K562 (cell line): ENCODE measurements at regions not wholly inside any gene's neighbourhood (a gene's known extent, or its start where the extent isn't known, plus 50 kb on each side); places are given as distances from the start of the nearest gene placed in this dataset.

Experiments
- ATAC-seq: fragments of 200-7000 bp; cut with Tn5 transposase; 3 replicates; pipeline ENCODE4 v1.9.1; 2020; ENCODE audit warnings: moderate library complexity
- BruUV-seq: library from RNA; stranded (reverse); fragments of 400-500 nt; replicated peaks from 2 replicates; lab custom pipeline; 2021; lab: Mats Ljungman, UMichigan
- CTCF ChIA-PET: fragments of 300-600 bp; formaldehyde crosslinking; extraction: SDS; loops from one replicate; lab custom pipeline; 2021; ENCODE audit warnings: low intra/inter-chr PET ratio; lab: Yijun Ruan, JAX
- POLR2A ChIA-PET: fragments of 300-600, 350-650 bp; sonication (Branson Sonifier 250); formaldehyde crosslinking; extraction: SDS; loops from one replicate; lab custom pipeline; 2021; ENCODE audit warnings: antibody characterized with exemption, inconsistent platforms; lab: Yijun Ruan, JAX
- DNase-seq, 4 experiments: peaks; one replicate each; pipeline versions ENCODE4 v3.0.0 to v3.0.0-alpha.2; 2011 to 2018; ENCODE audit warnings: low spot score in 3 of 4, mixed read lengths in 3 of 4; ENCODE audit errors: extremely low read depth in 1 of 4
- FAIRE-seq: peaks from 2 replicates; lab custom pipeline; 2011; peaks lifted over from hg19 to GRCh38; lab: Jason Lieb, UNC
- H2AFZ ChIP-seq: 2 replicates; pipeline ENCODE4 v1.6.0; 2011; ENCODE audit warnings: low read depth, low read length, control low read depth, inconsistent platforms
- H3K27ac ChIP-seq: fragments of 200-600 bp; 3 replicates; pipeline ENCODE4 v1.8.0; 2011; ENCODE audit warnings: low read depth, mild to moderate bottlenecking, control low read depth, inconsistent platforms, low read length, moderate library complexity, mixed read lengths; ENCODE audit errors: extremely low read depth
- H3K27me3 ChIP-seq, 2 experiments: fragments of 300-600 bp in 1 of 2; 2 replicates in 1 of 2; 3 replicates in 1 of 2; pipeline versions ENCODE4 v1.6.0 to v1.8.0; 2011; ENCODE audit warnings: inconsistent platforms in 2 of 2, low read length in 2 of 2, mild to moderate bottlenecking in 1 of 2, mixed read lengths in 1 of 2, moderate library complexity in 1 of 2; ENCODE audit not compliant: control insufficient read depth in 2 of 2, insufficient read depth in 2 of 2
- H3K36me3 ChIP-seq: fragments of 300-600 bp; 3 replicates; pipeline ENCODE4 v1.8.0; 2011; ENCODE audit warnings: mild to moderate bottlenecking, low read length, inconsistent platforms; ENCODE audit not compliant: control insufficient read depth, insufficient read depth
- H3K4me1 ChIP-seq, 2 experiments: fragments of 200-600 bp in 1 of 2; replicated peaks in 1 of 2; 2 replicates in 1 of 2; 3 replicates in 1 of 2; pipeline versions ENCODE4 v1.5.1 to v1.8.0; 2011; ENCODE audit warnings: inconsistent platforms in 2 of 2, low read length in 2 of 2, mild to moderate bottlenecking in 1 of 2, mixed read lengths in 1 of 2, moderate library complexity in 1 of 2; ENCODE audit not compliant: control insufficient read depth in 2 of 2, insufficient read depth in 2 of 2
- H3K4me2 ChIP-seq: 2 replicates; pipeline ENCODE4 v1.6.1; 2011; ENCODE audit warnings: low read length, control low read depth, inconsistent platforms, mixed read lengths; ENCODE audit not compliant: insufficient read depth
- H3K4me3 ChIP-seq: fragments of 200-600 bp; sonication (generic), shearing (Covaris generic); 2 replicates; pipeline ENCODE4 v1.5.1; 2016; ENCODE audit warnings: control low read depth, inconsistent platforms
- H3K79me2 ChIP-seq: fragments of 200-600 bp; 3 replicates; pipeline ENCODE4 v1.8.0; 2011; ENCODE audit warnings: low read length, inconsistent platforms; ENCODE audit not compliant: control insufficient read depth, insufficient read depth
- H3K9ac ChIP-seq, 2 experiments: 2 replicates each; pipeline versions ENCODE4 v1.6.0 to v1.6.1; 2011; ENCODE audit warnings: low read depth in 2 of 2, low read length in 2 of 2, control low read depth in 1 of 2, inconsistent platforms in 1 of 2, mild to moderate bottlenecking in 1 of 2, mixed read lengths in 1 of 2; ENCODE audit not compliant: insufficient read depth in 1 of 2
- H3K9me1 ChIP-seq: one replicate; pipeline ENCODE4 v1.6.0; 2011; ENCODE audit warnings: inconsistent platforms, mild to moderate bottlenecking, low read length, moderate library complexity; ENCODE audit not compliant: control insufficient read depth, insufficient read depth
- H3K9me3 ChIP-seq: replicated peaks from 2 replicates; pipeline ENCODE4 v1.5.1; 2011; ENCODE audit warnings: low read depth, low read length, inconsistent platforms; ENCODE audit not compliant: control insufficient read depth, insufficient read depth
- H4K20me1 ChIP-seq: replicated peaks from 2 replicates; pipeline ENCODE4 v1.6.1; 2011; ENCODE audit warnings: low read length, inconsistent platforms, mixed read lengths; ENCODE audit not compliant: control insufficient read depth, insufficient read depth
- BRD4 ChIP-seq: fragments of 200-600 bp; sonication (generic); IDR thresholded peaks from 2 replicates; pipeline ENCODE4 v1.6.1; 2017; ENCODE audit warnings: inconsistent platforms
- CREB5 ChIP-seq: fragments of 250-450 bp; sonication (Bioruptor Pico); IDR thresholded peaks from 2 replicates; pipeline ENCODE4 v1.5.0; 2020; ENCODE audit warnings: mild to moderate bottlenecking
- NCOA4 ChIP-seq: fragments of 450-650 bp; IDR thresholded peaks from 2 replicates; pipeline ENCODE4 v1.6.1; 2018; ENCODE audit warnings: mild to moderate bottlenecking; ENCODE audit not compliant: partially characterized antibody
- SMAD1 ChIP-seq: fragments of 150-350 bp; IDR thresholded peaks from 2 replicates; pipeline ENCODE4 v1.6.1; 2014; ENCODE audit warnings: low read length, low read depth; ENCODE audit not compliant: partially characterized antibody
- TAF1 ChIP-seq: IDR thresholded peaks from 2 replicates; pipeline ENCODE4 v1.6.1; 2011; ENCODE audit warnings: mild to moderate bottlenecking, low read length, moderate library complexity; ENCODE audit not compliant: insufficient read depth, control insufficient read depth, severe bottlenecking; ENCODE audit errors: extremely low read depth
- U2AF1 ChIP-seq: fragments of 200-400 bp; formaldehyde crosslinking; optimal IDR thresholded peaks from 2 replicates; pipeline ENCODE3; 2017; ENCODE audit warnings: mild to moderate bottlenecking, low read depth, low read length, moderate library complexity
- ZBTB17 ChIP-seq: fragments of 450-650 bp; formaldehyde crosslinking; IDR thresholded peaks from 2 replicates; pipeline ENCODE4 v1.4.0; 2020; ENCODE audit warnings: mild to moderate bottlenecking
- ZC3H8 ChIP-seq: fragments of 450-650 bp; IDR thresholded peaks from 2 replicates; pipeline ENCODE4 v1.6.1; 2017
- ZNF324 ChIP-seq: fragments of 250-450 bp; sonication (Bioruptor Pico); IDR thresholded peaks from 2 replicates; pipeline ENCODE4 v1.4.0; 2020; ENCODE audit warnings: mild to moderate bottlenecking
- ZNF518B ChIP-seq: fragments of 250-450 bp; sonication (Bioruptor Pico); IDR thresholded peaks from 2 replicates; pipeline ENCODE4 v1.5.0; 2021; ENCODE audit warnings: mild to moderate bottlenecking, moderate library complexity
- ZNF76 ChIP-seq: fragments of 250-450 bp; sonication (Bioruptor Pico); IDR thresholded peaks from 2 replicates; pipeline ENCODE4 v1.4.0; 2020; ENCODE audit warnings: mild to moderate bottlenecking, moderate library complexity, borderline replicate concordance
- in situ Hi-C: fragments of 300-500 bp; cut with MboI; formaldehyde crosslinking; loops from 4 replicates; pipeline ENCODE4 v1.15.0; 2018; ENCODE audit warnings: inconsistent platforms, mixed read lengths
- intact Hi-C: fragments of 100-400 bp; cut with micrococcal nuclease; formaldehyde crosslinking; loops from 2 replicates; pipeline ENCODE4 v1.14.2; 2022

GRCh38 chr2:175834477-175834876 is 167.6 kb downstream of the LNPK start (continued):
- TF ChIP-seq ZNF76 (CRISPR knock-in tag): no peak
- TF ChIP-seq NCOA4: no peak
- no peak for TF ChIP-seq CREB5 (CRISPR knock-in tag)
- no peak for TF ChIP-seq ZNF518B (CRISPR knock-in tag)
- TF ChIP-seq SMAD1: no peak
- TF ChIP-seq BRD4: no peak
- TF ChIP-seq, all 486 proteins: peak for 0

DNA sequence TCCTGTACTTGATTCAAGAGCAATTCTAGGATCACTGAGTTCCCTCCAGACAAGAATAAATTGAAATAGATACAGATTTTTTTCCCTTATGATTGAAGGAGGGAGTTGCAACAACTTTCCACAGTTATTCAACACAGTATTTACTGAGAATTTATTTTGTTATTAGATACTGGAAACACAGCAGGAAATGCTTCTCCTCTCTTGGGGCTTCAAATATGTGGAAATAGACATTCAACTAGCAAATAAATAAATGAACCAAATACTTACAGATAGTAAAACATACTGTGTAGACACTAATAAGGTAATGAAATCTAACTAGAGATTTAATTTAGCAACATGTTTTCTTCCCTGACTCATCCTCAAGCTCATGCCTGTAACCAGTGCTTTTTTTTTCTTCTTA is 169.2 kb downstream of the LNPK start:
- no peaks in the 10 kb centered on the region for H4K20me1 ChIP-seq
- FAIRE-seq (no peak), ATAC-seq (no peak), DNase-seq (no peak)
- H3K79me2 ChIP-seq: no peaks in the 10 kb centered on the region
- no peak overlapping the region for H3K4me2 ChIP-seq
- H3K9me1 ChIP-seq: no peaks in the 10 kb centered on the region
- in situ Hi-C loops (no loop called here), intact Hi-C loops (no loop called here)
- H3K9ac ChIP-seq: no peak overlapping the region
- H3K9me3 ChIP-seq: no peaks in the 10 kb centered on the region
- ChIA-PET CTCF (no interaction called here), POLR2A (no interaction called here)
- H3K27ac ChIP-seq: no peak overlapping the region
- H3K36me3 ChIP-seq: no peaks in the 10 kb centered on the region
- no peak for TF ChIP-seq U2AF1
- no peak for TF ChIP-seq ZC3H8
- TF ChIP-seq ZNF324 (CRISPR knock-in tag): no peak
- no peak for TF ChIP-seq TAF1
- TF ChIP-seq ZBTB17: no peak
- no TSS peak for BruUV-seq
- H3K4me1 ChIP-seq: no peaks in the 10 kb centered on the region
- H3K4me3 ChIP-seq: no peak overlapping the region
- H2AFZ ChIP-seq: no peak overlapping the region
- H3K27me3 ChIP-seq: peaks cover 5 to 8% of the 10 kb centered on the region in 2 experiments; a peak in 4 of 5 replicates
